ENCODE measurements at regions not wholly inside any gene's neighbourhood (a gene's known extent, or its start where the extent isn't known, plus 50 kb on each side); places are given as distances from the start of the nearest gene placed in this dataset.

- H3K27ac ChIP-seq, result no peak overlapping the region
- no peak overlapping the region for H3K4me2 ChIP-seq
- H3K9me3 ChIP-seq (ENCODE audit: low read depth), result no peaks in the 10 kb centered on the region
- DNase-seq (ENCODE audit: low spot score), result no peak
- H3K4me3 ChIP-seq, result no peak overlapping the region
- no peaks in the 10 kb centered on the region for H3K27me3 ChIP-seq
- H3K4me1 ChIP-seq (ENCODE audit: insufficient read depth), result no peaks in the 10 kb centered on the region
- no peaks in the 10 kb centered on the region for H3K36me3 ChIP-seq (replicated peaks; ENCODE audit: insufficient read depth, low read depth)
- H4K20me1 ChIP-seq (ENCODE audit: insufficient read depth, poor library complexity, severe bottlenecking), result no peaks in the 10 kb centered on the region
- H3K79me2 ChIP-seq, result no peaks in the 10 kb centered on the region
- H2AFZ ChIP-seq, result no peak overlapping the region
- TF ChIP-seq CTCF (IDR thresholded peaks at IDR 0.05; ENCODE audit: poor library complexity), result no peak
- TF ChIP-seq EZH2phosphoT487 (IDR thresholded peaks at IDR 0.05; ENCODE audit: low read depth, severe bottlenecking, unreplicated experiment), result no peak
- no peak for TF ChIP-seq EZH2 (IDR thresholded peaks at IDR 0.05; ENCODE audit: borderline replicate concordance)
- WGBS (ENCODE audit: low lambda C conversion rate, missing lambda C conversion rate), result 76% methylated on average over 6 of the region's 6 CpGs
- no peaks in the 10 kb centered on the region for H3K9me2 ChIP-seq (replicated peaks; ENCODE audit: insufficient read depth)
Observed at GRCh38 chr17:6299275-6299674, 135.6 kb downstream of the AIPL1 start.

DNA sequence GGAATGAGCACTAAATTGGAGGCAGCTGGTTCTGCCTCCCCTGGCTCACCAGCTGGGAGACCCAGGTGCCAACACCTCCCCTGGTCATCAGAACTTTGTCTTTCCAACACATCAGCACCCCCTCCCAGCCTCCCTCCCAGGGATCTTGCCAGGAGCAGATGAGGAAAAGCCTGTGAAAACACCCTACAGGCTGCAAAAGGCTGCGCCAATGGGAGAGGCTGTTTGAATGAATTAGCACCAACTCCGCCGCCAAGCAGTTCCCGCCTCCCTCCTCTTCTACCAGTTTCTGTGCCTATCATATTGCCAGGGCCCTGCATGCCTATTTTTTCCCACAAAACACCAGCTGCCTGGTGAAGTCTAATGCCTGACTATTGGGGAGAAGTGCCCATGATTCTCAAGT, 137.0 kb downstream of the AIPL1 start:
- H3K36me3 ChIP-seq (replicated peaks; ENCODE audit: insufficient read depth, low read depth), result no peaks in the 10 kb centered on the region
- TF ChIP-seq EZH2 (IDR thresholded peaks at IDR 0.05; ENCODE audit: borderline replicate concordance), result no peak
- no peak for TF ChIP-seq EZH2phosphoT487 (IDR thresholded peaks at IDR 0.05; ENCODE audit: low read depth, severe bottlenecking, unreplicated experiment)
- no peak for TF ChIP-seq CTCF (IDR thresholded peaks at IDR 0.05; ENCODE audit: poor library complexity)
- H4K20me1 ChIP-seq (ENCODE audit: insufficient read depth, poor library complexity, severe bottlenecking), result no peaks in the 10 kb centered on the region
- no peak for DNase-seq (ENCODE audit: low spot score)
- no peaks in the 10 kb centered on the region for H3K4me1 ChIP-seq (ENCODE audit: insufficient read depth)
- H3K27me3 ChIP-seq, result no peaks in the 10 kb centered on the region
- no peaks in the 10 kb centered on the region for H3K79me2 ChIP-seq
- H3K9me2 ChIP-seq (replicated peaks; ENCODE audit: insufficient read depth), result no peaks in the 10 kb centered on the region
- H3K4me3 ChIP-seq, result no peak overlapping the region
- H3K27ac ChIP-seq, result no peak overlapping the region
- H2AFZ ChIP-seq, result no peak overlapping the region
- WGBS (ENCODE audit: low lambda C conversion rate, missing lambda C conversion rate), result 73% methylated on average over 4 of the region's 4 CpGs
- H3K9me3 ChIP-seq (ENCODE audit: low read depth), result no peaks in the 10 kb centered on the region
- no peak overlapping the region for H3K4me2 ChIP-seq

GRCh38 chr17:6297119-6297518, 137.8 kb downstream of the AIPL1 start:
- H3K4me1 ChIP-seq (ENCODE audit: insufficient read depth), result no peaks in the 10 kb centered on the region
- H3K36me3 ChIP-seq (replicated peaks; ENCODE audit: insufficient read depth, low read depth), result no peaks in the 10 kb centered on the region
- no peaks in the 10 kb centered on the region for H3K27me3 ChIP-seq
- no peak overlapping the region for H2AFZ ChIP-seq
- WGBS (ENCODE audit: low lambda C conversion rate, missing lambda C conversion rate), result 94% methylated on average over 2 of the region's 2 CpGs
- no peaks in the 10 kb centered on the region for H4K20me1 ChIP-seq (ENCODE audit: insufficient read depth, poor library complexity, severe bottlenecking)
- no peak for TF ChIP-seq EZH2phosphoT487 (IDR thresholded peaks at IDR 0.05; ENCODE audit: low read depth, severe bottlenecking, unreplicated experiment)
- no peak for TF ChIP-seq CTCF (IDR thresholded peaks at IDR 0.05; ENCODE audit: poor library complexity)
- TF ChIP-seq EZH2 (IDR thresholded peaks at IDR 0.05; ENCODE audit: borderline replicate concordance), result no peak
- H3K4me2 ChIP-seq, result no peak overlapping the region
- H3K4me3 ChIP-seq, result no peak overlapping the region
- DNase-seq (ENCODE audit: low spot score), result no peak
- H3K27ac ChIP-seq, result no peak overlapping the region
- no peaks in the 10 kb centered on the region for H3K79me2 ChIP-seq
- no peaks in the 10 kb centered on the region for H3K9me2 ChIP-seq (replicated peaks; ENCODE audit: insufficient read depth)
- no peaks in the 10 kb centered on the region for H3K9me3 ChIP-seq (ENCODE audit: low read depth)
